Lower lobe of right lung (tissue), 2 donors: ENCODE measurements at regions not wholly inside any gene's neighbourhood (a gene's known extent, or its start where the extent isn't known, plus 50 kb on each side); places are given as distances from the start of the nearest gene placed in this dataset.

Experiments used
- ATAC-seq, 2 donors: fragments of 200-7000 bp; cut with Tn5 transposase; one replicate each; pipeline ENCODE4 v1.9.1; 2020 to 2022; ENCODE audit warnings: mild to moderate bottlenecking in 2 of 2, moderate library complexity in 2 of 2
- DNase-seq: peaks from one replicate; pipeline ENCODE4 v3.0.0-alpha.2; 2020
- H3K27ac ChIP-seq: fragments of 200-600 bp; one replicate; pipeline ENCODE4 v1.8.0; 2022
- H3K27me3 ChIP-seq: fragments of 200-600 bp; one replicate; pipeline ENCODE4 v1.8.0; 2022; ENCODE audit warnings: low read depth
- H3K36me3 ChIP-seq: fragments of 200-600 bp; one replicate; pipeline ENCODE4 v1.8.0; 2022; ENCODE audit warnings: mild to moderate bottlenecking
- H3K4me1 ChIP-seq: fragments of 200-600 bp; one replicate; pipeline ENCODE4 v1.8.0; 2022
- H3K4me3 ChIP-seq: fragments of 200-600 bp; one replicate; pipeline ENCODE4 v1.8.0; 2022; ENCODE audit warnings: mild to moderate bottlenecking
- H3K9me3 ChIP-seq: fragments of 200-600 bp; one replicate; pipeline ENCODE4 v1.8.0; 2022
- CTCF ChIP-seq: fragments of 200-600 bp; IDR thresholded peaks from one replicate; pipeline ENCODE4 v1.8.0; 2022; ENCODE audit warnings: antibody characterized with exemption, mild to moderate bottlenecking
- intact Hi-C: fragments of 100-400 bp; cut with DNase I; formaldehyde crosslinking; loops from one replicate; pipeline ENCODE4 v1.11.0; 2022
- donor health status: DM: no; HTN: yes; CAD: no; lungs with severe emphysema.

- no peak for TF ChIP-seq CTCF
- Histone ChIP-seq H3K27me3 (no peaks in the 10 kb centered on the region), H3K27ac (no peak overlapping the region), H3K9me3 (no peaks in the 10 kb centered on the region), H3K4me1 (peaks cover 6% of the 10 kb centered on the region), H3K4me3 (no peak overlapping the region), H3K36me3 (no peaks in the 10 kb centered on the region)
- ATAC-seq (no peak), DNase-seq (no peak)
- intact Hi-C loops: loop anchor here (10.0 kb wide), 1 partner anchor 322 kb away; no protein-coding TSS in a partner anchor
Observed at GRCh38 chr14:31932675-31933074, 144.4 kb upstream of the ARHGAP5 start.

DNA sequence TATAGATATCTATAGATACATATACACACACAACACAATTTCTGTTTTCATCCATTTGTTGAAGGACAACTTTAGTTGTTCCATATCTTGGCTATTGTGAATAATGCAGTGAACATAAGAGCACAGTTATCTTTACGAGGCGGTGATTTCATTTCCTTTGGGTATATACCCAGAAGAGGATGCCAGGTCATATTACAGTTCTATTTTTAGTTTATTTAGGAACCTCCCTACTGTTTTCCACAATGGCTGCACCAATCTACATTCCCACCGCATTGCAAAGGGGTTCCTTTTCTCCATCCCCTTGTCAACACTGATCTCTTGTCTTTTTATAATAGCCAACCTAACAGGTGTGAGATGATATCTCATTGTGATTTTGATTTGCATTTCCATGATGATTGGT lies 143.4 kb upstream of the ARHGAP5 start:
- Histone ChIP-seq H3K36me3 (no peaks in the 10 kb centered on the region), H3K4me1 (no peaks in the 10 kb centered on the region), H3K27ac (no peak overlapping the region), H3K27me3 (no peaks in the 10 kb centered on the region), H3K4me3 (no peak overlapping the region), H3K9me3 (no peaks in the 10 kb centered on the region)
- no peak for TF ChIP-seq CTCF
- no peak for DNase-seq
- intact Hi-C loops: loop anchor here (10.0 kb wide), 1 partner anchor 321 kb away; no protein-coding TSS in a partner anchor
- ATAC-seq: no peak

- Histone ChIP-seq H3K27me3 (no peaks in the 10 kb centered on the region), H3K4me1 (no peaks in the 10 kb centered on the region), H3K4me3 (no peak overlapping the region), H3K9me3 (no peaks in the 10 kb centered on the region), H3K36me3 (no peaks in the 10 kb centered on the region), H3K27ac (no peak overlapping the region)
- DNase-seq (no peak), ATAC-seq (no peak)
- intact Hi-C loops: loop anchor here (10.0 kb wide), 1 partner anchor 320 kb away; no protein-coding TSS in a partner anchor
- peak; percentile 34 for TF ChIP-seq CTCF
Observed at GRCh38 chr14:31934767-31935266, 142.3 kb upstream of the ARHGAP5 start.

DNA sequence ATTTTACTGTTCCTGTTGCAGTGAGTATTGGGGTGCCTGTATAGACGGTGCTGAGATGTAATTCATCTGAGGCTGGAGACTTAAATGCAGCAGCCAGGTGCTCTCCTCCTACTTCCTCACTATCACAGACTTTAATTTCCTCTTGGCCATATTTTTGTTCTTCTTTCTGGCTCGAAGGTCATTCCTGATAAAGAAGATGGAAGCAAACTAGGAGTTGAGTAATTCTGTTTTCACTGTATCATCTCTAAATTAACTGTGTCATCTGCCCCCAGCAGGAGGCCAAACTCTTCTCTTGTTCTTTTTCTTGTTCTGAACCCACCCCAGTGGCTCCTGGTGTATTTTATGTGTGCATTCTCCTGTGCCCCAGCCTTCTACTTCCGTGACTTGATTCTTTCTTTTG lies 141.7 kb upstream of the ARHGAP5 start:
- H3K9me3 ChIP-seq: no peaks in the 10 kb centered on the region
- TF ChIP-seq CTCF: no peak
- DNase-seq (no peak), ATAC-seq (no peak)
- no peak overlapping the region for H3K4me3 ChIP-seq
- intact Hi-C loops: loop anchor here (10.0 kb wide), 1 partner anchor 319 kb away; no protein-coding TSS in a partner anchor
- no peaks in the 10 kb centered on the region for H3K4me1 ChIP-seq
- no peaks in the 10 kb centered on the region for H3K27me3 ChIP-seq
- no peak overlapping the region for H3K27ac ChIP-seq
- H3K36me3 ChIP-seq: no peaks in the 10 kb centered on the region

DNA sequence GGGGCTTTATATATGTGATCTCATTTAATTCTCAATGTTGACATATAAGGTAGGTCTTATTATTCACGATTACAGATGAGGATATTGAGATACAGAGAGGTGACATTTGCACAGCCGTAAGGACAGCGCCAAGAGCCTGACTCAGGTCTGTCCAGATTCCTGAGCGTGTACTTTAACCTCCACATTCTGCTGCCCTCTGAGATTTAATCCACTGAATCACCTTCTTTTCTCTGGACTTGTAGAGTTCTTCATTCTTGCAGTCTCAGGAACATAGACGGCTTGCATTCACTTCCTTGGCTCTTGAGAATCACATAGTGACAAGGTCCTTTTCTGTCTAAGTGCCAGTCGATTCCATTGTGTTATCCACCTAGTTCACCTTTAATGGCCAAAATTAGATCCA lies 141.0 kb upstream of the ARHGAP5 start:
- no peak overlapping the region for H3K4me3 ChIP-seq
- H3K4me1 ChIP-seq: no peaks in the 10 kb centered on the region
- no peaks in the 10 kb centered on the region for H3K9me3 ChIP-seq
- intact Hi-C loops: loop anchor here (10.0 kb wide), 1 partner anchor 319 kb away; no protein-coding TSS in a partner anchor
- H3K36me3 ChIP-seq: no peaks in the 10 kb centered on the region
- no peaks in the 10 kb centered on the region for H3K27me3 ChIP-seq
- ATAC-seq: no peak
- H3K27ac ChIP-seq: no peak overlapping the region
- TF ChIP-seq CTCF: no peak
- no peak for DNase-seq
